ENCODE measurements at regions not wholly inside any gene's neighbourhood (a gene's known extent, or its start where the extent isn't known, plus 50 kb on each side); places are given as distances from the start of the nearest gene placed in this dataset.

GRCh38 chr16:79437764-79438751 lies 162.5 kb downstream of the MAF start:
- FAIRE-seq (no peak), DNase-seq (ENCODE audit: low read depth, low spot score) (no peak)
- Histone ChIP-seq H3K9me3 (ENCODE audit: control insufficient read depth, low read depth, low read length) (no peaks in the 10 kb centered on the region), H3K36me3 (ENCODE audit: control insufficient read depth in 2 of 2, extremely low read depth in 1 of 2, insufficient read depth in 2 of 2, low read length in 2 of 2) (no peaks in the 10 kb centered on the region), H3K4me3 (ENCODE audit: control insufficient read depth in 2 of 3, extremely low read depth in 1 of 3, insufficient read depth in 2 of 3, low read depth in 1 of 3, low read length in 3 of 3) (peak overlapping the region in 2 of 3 experiments; percentile 42 to 54), H3K79me2 (ENCODE audit: control insufficient read depth, insufficient read depth, low read length) (no peaks in the 10 kb centered on the region), H3K4me2 (ENCODE audit: control insufficient read depth, extremely low read depth, insufficient read depth, low read depth, low read length) (peak overlapping the region; percentile 90), H3K27ac (ENCODE audit: control insufficient read depth, insufficient read depth, low read length) (no peak overlapping the region), H3K9ac (ENCODE audit: control insufficient read depth, extremely low read depth, insufficient read depth, low read length) (peak overlapping the region; percentile 28), H3K9me1 (ENCODE audit: control insufficient read depth, extremely low read depth, insufficient read depth, low read length) (no peaks in the 10 kb centered on the region), H4K20me1 (ENCODE audit: control insufficient read depth, extremely low read depth, insufficient read depth, low read length) (no peaks in the 10 kb centered on the region), H2AFZ (ENCODE audit: control insufficient read depth, low read length) (peak overlapping the region; percentile 89), H3K4me1 (ENCODE audit: control insufficient read depth, extremely low read depth, insufficient read depth, low read length) (peaks cover 9% of the 10 kb centered on the region), H3K27me3 (ENCODE audit: control insufficient read depth, extremely low read depth, insufficient read depth, low read length) (no peaks in the 10 kb centered on the region)
- dilution Hi-C loops (cut with MboI; ENCODE audit: extremely low pct_ligation_motif_present, low sequenced_read_pairs) = no loop called here
- no peak for TF ChIP-seq CTCF (optimal IDR thresholded peaks at IDR 0.05 in 1 of 3, IDR thresholded peaks at IDR 0.05 in 1 of 3, conservative IDR thresholded peaks at IDR 0.05 in 1 of 3; ENCODE audit: extremely low read depth in 1 of 3, insufficient read depth in 2 of 3, low read length in 3 of 3)
- TF ChIP-seq EZH2 (IDR thresholded peaks at IDR 0.05; ENCODE audit: low read length) = no peak

- no peak overlapping the region for H3K4me3 ChIP-seq (ENCODE audit: control insufficient read depth in 2 of 3, extremely low read depth in 1 of 3, insufficient read depth in 2 of 3, low read depth in 1 of 3, low read length in 3 of 3)
- no peaks in the 10 kb centered on the region for H3K9me3 ChIP-seq (ENCODE audit: control insufficient read depth, low read depth, low read length)
- no peaks in the 10 kb centered on the region for H3K27me3 ChIP-seq (ENCODE audit: control insufficient read depth, extremely low read depth, insufficient read depth, low read length)
- H3K36me3 ChIP-seq (ENCODE audit: control insufficient read depth in 2 of 2, extremely low read depth in 1 of 2, insufficient read depth in 2 of 2, low read length in 2 of 2) = no peaks in the 10 kb centered on the region
- H3K4me1 ChIP-seq (ENCODE audit: control insufficient read depth, extremely low read depth, insufficient read depth, low read length) = peaks cover 9% of the 10 kb centered on the region
- dilution Hi-C loops (cut with MboI; ENCODE audit: extremely low pct_ligation_motif_present, low sequenced_read_pairs) = no loop called here
- no peak overlapping the region for H3K9ac ChIP-seq (ENCODE audit: control insufficient read depth, extremely low read depth, insufficient read depth, low read length)
- no peaks in the 10 kb centered on the region for H3K79me2 ChIP-seq (ENCODE audit: control insufficient read depth, insufficient read depth, low read length)
- no peak overlapping the region for H3K27ac ChIP-seq (ENCODE audit: control insufficient read depth, insufficient read depth, low read length)
- DNase-seq (ENCODE audit: low read depth, low spot score) = no peak
- no peak overlapping the region for H3K4me2 ChIP-seq (ENCODE audit: control insufficient read depth, extremely low read depth, insufficient read depth, low read depth, low read length)
- H3K9me1 ChIP-seq (ENCODE audit: control insufficient read depth, extremely low read depth, insufficient read depth, low read length) = no peaks in the 10 kb centered on the region
- TF ChIP-seq EZH2 (IDR thresholded peaks at IDR 0.05; ENCODE audit: low read length) = no peak
- TF ChIP-seq CTCF (optimal IDR thresholded peaks at IDR 0.05 in 1 of 3, IDR thresholded peaks at IDR 0.05 in 1 of 3, conservative IDR thresholded peaks at IDR 0.05 in 1 of 3; ENCODE audit: extremely low read depth in 1 of 3, insufficient read depth in 2 of 3, low read length in 3 of 3) = no peak
- no peak overlapping the region for H2AFZ ChIP-seq (ENCODE audit: control insufficient read depth, low read length)
- no peaks in the 10 kb centered on the region for H4K20me1 ChIP-seq (ENCODE audit: control insufficient read depth, extremely low read depth, insufficient read depth, low read length)
- FAIRE-seq = no peak
Measured at GRCh38 chr16:79436885-79437284, 163.7 kb downstream of the MAF start.

Measured in keratinocyte (primary cell).